Testis (tissue), 2 donors: ENCODE measurements at regions not wholly inside any gene's neighbourhood (a gene's known extent, or its start where the extent isn't known, plus 50 kb on each side); places are given as distances from the start of the nearest gene placed in this dataset.

Experiments used
- POLR2A ChIP-seq: fragments of 450-650 bp; IDR thresholded peaks from one replicate; pipeline ENCODE4 v1.6.1; 2017; ENCODE audit warnings: antibody characterized with exemption, mild to moderate bottlenecking, moderate library complexity
- TF ChIP-seq, protein P1 (sequence below), 3 experiments: fragments of 450-650 bp in 2 of 3; fragments of 200-600 bp in 1 of 3; sonication (generic) in 1 of 3; IDR thresholded peaks; one replicate each; pipeline ENCODE4 v1.5.1; 2016 to 2019; ENCODE audit warnings: antibody characterized with exemption in 3 of 3, mild to moderate bottlenecking in 2 of 3, moderate library complexity in 1 of 3

DNA sequence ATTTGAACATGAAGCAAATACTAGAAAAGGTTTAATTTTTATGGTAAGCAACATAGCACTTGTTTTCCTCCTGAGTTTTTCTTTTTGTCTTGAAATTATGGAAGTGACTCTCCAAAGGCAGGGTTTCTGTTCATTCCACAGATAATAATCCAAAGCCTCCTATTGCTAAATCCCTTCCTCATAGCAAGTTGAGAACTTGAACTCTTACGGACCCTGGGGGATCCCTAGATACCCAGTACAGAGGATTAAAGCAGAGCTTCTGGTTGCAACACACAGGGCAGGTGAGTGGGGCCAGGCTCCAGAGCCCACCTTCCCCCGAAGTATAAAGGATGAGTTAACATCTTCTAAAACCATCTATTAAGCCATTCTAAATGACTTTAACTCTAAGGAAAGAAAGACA is 294.1 kb downstream of the RMST start:
- TF ChIP-seq, protein P1, sequence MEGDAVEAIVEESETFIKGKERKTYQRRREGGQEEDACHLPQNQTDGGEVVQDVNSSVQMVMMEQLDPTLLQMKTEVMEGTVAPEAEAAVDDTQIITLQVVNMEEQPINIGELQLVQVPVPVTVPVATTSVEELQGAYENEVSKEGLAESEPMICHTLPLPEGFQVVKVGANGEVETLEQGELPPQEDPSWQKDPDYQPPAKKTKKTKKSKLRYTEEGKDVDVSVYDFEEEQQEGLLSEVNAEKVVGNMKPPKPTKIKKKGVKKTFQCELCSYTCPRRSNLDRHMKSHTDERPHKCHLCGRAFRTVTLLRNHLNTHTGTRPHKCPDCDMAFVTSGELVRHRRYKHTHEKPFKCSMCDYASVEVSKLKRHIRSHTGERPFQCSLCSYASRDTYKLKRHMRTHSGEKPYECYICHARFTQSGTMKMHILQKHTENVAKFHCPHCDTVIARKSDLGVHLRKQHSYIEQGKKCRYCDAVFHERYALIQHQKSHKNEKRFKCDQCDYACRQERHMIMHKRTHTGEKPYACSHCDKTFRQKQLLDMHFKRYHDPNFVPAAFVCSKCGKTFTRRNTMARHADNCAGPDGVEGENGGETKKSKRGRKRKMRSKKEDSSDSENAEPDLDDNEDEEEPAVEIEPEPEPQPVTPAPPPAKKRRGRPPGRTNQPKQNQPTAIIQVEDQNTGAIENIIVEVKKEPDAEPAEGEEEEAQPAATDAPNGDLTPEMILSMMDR (IDR thresholded peaks at IDR 0.05): no peak
- no peak for TF ChIP-seq POLR2A
